HUDEP-2 (cell line): ENCODE measurements at regions not wholly inside any gene's neighbourhood (a gene's known extent, or its start where the extent isn't known, plus 50 kb on each side); places are given as distances from the start of the nearest gene placed in this dataset.
"Not testable (repeated sequence)": the region's sequence is repeated elsewhere in the genome, so short reads cannot be mapped to it uniquely, and the experiment has no call there.

Experiments used
- DNase-seq, 76 experiments: peaks; one replicate each; lab custom pipeline; 2025; ENCODE audit not compliant: unreplicated experiment in 76 of 76; lab: John Stamatoyannopoulos, UW

DNA sequence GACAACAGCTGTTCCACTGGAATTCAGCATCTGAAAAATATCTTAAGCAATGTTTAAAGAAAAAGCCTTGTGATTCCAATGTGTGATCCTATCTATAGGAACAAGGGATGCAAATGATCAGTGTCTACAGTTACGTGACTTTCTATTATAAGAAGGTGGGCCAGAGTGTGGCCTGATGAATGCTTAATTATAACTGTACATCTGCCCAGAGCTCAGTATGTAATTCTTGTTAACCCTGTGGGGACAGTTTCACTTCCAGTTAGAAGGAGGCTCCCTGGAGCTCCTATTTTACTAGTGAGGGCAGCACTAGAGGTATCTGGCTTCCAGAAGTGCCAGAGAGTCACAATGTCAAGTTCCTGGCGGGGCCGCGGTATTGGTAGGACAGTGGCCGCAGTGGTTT, 288.5 kb downstream of the USP46 start:
- DNase-seq = no peak

DNA sequence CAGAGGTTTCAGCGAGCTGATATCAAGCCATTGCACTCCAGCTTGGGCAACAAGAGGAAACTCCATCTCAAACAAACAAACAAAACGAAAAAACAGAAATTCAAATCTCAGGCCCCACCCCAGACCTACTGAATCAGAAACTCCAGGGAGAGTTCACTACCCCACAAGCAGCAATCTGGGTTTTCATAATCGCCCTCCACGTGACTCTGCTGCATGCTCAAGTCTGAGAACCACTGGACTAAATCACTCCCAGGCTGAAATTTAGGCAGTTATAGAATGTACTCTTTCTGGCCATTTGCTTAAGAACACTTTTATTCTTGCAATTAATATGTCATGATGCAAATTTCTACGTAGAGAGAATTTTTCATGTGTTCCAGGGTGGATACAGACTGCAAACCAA, 287.3 kb downstream of the USP46 start:
- DNase-seq = no peak

DNA sequence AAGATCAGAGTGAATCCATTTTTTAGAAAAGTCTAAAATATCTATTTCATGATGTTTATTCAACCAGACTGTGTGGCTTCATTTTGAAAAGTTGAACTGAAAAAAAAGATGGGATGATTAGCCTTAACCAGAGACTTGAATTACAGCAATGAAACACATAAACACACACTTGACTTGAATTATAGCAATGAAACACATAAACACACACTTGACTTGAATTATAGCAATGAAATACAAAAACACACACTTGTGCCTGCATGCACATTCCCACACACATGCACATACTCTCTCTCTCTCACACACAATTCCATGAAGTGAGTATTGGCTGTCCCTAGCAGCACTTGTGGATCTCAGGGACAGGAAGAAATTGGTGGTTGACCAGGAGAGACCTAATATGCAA, 286.8 kb downstream of the USP46 start:
- no peak for DNase-seq

DNA sequence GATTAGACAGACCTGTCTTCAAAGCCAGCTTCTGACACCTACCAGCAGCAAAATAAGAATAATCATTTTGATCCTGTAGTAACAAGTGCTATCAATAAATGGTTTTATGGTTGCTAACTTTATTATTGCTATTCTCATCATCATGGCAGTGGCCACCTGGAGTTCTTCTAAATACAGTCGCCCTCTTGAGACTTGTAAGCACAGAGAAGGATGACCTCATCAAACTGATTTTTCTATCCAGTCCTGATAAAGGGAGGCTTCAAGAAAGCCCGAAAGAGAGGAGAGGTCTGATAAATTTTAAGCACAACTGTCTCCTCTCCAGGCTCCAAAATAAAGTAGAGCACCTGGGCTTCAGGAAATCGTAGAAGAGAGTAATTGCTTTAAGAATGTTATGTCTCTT, 286.4 kb downstream of the USP46 start:
- no peak for DNase-seq

DNA sequence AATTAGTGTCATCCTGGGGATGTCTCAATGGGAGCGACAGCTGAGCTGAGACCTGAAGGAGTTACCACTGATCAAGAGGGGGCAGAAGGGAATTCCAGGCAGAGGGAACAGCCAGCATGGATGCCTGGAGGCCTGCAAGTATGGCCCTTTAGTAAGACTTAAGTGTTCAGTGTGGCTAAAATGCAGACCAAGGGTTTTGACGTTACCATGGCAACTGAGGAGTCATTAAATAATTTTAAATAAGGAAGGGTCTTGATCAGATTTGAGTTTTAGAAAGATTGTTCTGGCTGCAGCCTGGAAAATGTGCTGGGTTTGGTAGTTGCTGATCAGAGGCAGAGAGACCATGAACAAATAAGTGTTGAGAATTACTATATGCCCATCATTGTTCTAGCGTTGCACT, 285.5 kb downstream of the USP46 start:
- no peak for DNase-seq

DNA sequence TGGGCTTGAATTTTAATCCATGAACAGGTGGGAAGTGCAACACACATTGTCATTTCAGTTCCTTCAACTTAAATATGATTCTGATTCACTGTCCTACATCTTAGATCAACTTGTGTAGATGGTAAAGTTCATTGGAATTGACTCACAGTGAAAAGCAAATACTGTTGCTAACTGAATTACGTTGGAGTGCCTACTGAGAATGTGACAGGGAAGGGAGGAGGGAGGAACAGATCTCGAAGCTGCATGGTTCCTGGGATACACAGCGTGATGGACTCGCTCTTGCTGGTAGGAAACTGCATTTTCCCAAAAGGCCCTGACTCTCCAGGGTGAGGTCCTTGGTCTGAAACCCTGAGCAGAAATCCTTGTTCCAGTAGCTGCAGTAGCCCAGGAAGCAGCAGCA, 284.2 kb downstream of the USP46 start:
- no peak for DNase-seq

DNA sequence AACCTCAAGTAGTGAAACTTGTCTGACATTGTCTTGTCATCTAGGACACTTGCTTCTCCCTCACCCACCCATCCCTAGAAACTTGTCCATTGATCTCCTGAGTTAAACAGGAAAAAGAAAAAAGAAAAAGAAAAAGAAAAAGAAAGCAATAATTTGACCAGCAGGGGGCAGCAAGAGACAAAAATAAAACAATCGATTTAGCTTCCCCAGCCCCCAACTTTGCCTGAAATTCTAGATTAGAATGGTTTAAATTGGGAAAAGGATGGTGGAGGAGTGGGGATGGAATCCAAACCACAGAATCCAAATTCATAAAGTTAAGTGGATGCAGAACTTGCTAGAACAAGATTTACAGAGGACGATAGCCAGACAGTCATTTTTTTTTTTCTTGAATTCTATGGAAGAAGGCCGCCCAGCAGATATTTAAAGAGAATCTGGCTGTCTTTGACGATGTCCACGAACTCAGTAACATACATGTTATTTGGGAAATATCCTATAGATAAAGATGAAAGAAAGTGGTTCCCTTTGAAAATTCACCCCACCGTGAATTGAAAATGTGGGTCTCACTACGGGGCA, 282.9 kb downstream of the USP46 start:
- DNase-seq = peak in 22 of 76 experiments; percentile 1 to 43 (median 14)

DNA sequence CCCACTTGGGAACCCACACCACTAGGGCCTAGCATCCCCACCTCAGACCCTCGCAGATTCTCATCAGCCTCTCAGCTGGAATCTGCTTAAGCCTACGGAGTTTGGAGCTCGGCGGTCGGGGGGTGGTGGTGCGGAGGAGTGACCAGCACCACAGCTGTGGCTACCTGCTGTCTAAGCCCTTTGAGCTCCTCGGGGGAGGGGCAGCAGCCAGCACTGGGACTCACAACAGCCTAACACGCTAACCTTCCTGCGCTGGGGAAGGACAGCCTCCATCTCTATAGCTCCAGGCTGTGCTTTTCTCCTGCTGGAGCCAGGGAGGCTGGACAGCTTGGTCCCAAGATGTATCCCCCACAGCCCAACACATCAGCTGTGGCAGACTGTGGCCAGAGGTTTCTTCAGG, 281.5 kb downstream of the USP46 start:
- DNase-seq = no peak

DNA sequence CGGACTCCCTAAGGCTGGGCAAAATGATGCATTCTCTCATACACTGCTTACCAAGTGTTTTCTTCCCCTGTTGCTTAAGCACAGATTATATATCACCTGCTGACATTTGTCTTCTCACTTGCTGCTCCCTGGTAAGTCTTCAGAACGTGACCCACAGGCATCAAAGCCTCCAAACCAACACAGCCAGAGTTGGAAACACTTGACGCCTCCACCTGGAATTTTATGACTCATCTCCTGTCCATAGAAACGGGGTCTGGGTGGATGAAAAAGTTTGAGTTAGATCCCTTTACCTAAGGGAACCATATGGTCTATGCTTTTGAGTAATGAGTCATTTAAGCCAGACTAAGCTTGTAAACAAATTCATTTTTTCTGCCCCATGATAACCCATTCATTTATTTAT, 251.6 kb downstream of the USP46 start:
- peak in 1 of 76 experiments; percentile 0 for DNase-seq

DNA sequence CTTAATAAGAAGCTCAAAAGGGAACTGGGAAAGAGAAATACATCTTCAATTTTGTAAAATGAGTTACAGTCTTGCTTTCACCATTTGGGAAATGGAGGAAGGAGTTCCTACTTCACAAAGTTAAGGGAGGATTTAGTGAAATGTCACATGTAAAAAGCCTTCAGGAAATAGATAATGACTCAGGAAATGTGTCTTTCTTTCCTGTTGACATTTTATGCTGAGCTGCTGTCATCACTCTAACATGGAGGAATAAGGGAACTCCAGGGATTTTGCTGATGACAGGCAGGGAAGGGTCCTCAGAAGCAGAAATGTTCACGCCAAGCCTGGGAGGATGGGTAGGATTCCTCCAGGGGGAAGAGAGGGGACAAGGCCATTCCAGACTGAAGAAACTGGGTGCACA, 251.1 kb downstream of the USP46 start:
- no peak for DNase-seq

DNA sequence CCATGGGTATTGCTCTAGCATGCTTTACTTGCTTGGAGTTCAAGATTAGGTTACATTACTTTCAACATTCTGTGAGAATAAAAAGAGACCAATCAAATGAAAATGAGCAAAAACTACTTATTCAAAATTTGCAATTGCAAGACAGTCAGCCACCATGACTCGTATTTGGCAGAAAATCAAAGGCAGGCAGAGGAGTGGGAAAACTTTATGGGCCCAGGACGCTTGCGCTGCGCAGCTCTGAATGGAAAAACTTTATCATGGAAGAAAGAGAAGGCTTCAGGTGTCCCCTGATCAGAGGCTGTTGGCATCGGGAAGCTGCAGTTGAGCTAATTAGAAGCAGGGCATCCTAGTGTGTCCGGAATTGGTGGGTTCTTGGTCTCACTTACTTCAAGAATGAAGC, 250.6 kb downstream of the USP46 start:
- no peak for DNase-seq

DNA sequence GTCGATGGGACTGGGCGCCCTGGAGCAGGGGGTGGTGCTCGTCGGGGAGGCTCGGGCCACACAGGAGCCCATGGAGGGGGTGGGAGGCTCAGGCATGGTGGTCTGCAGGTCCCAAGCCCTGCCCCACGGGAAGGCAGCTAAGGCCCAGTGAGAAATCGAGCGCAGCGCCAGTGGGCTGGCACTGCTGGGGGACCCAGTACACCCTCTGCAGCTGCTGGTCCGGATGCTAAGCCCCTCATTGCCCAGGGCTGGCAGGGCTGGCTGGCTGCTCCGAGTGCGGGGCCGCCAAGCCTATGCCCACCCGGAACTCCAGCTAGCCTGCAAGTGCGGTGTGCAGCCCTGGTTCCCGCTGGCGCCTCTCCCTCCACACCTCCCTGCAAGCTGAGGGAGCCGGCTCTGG, 249.3 kb downstream of the USP46 start:
- not testable (repeated sequence) for DNase-seq

DNA sequence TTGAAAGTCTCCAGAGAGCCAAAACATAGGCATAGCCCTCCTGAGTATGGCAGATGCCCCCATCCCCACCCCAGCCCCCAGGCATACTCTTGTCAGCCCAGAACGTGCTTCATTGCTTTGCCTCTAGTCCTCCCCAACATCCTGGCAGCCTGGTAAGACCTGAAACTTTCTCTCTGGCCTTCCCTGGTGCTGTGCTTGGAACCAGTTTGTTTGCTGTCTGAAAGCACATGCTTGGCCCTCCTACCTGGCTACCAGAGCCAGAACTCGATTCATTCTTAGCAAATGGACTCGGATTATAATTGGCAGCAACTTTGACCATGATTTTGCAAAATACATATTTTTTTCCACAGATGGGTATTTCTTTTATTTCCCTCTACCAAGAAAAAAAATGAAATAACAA, 248.1 kb downstream of the USP46 start:
- DNase-seq = no peak

DNA sequence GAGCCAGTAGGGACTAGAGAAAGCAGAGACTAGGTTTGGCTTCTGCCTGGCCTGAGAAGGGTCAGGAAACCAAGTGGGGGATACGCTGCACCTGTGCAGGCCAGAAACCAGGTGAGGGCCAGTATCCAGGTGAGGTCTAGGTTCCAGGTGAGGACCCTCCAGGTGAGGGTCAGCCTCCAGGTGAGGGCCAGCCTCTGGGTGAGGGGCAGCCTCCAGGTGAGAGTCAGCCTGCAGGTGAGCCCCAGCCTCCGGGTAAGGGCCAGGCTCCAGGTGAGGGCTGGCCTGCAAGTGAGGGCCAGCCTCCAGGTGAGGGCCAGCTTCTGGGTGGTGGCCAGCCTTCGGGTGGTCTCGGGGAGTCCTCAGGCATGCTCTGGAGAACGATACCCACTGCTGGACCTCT, 238.8 kb downstream of the USP46 start:
- DNase-seq = no peak

DNA sequence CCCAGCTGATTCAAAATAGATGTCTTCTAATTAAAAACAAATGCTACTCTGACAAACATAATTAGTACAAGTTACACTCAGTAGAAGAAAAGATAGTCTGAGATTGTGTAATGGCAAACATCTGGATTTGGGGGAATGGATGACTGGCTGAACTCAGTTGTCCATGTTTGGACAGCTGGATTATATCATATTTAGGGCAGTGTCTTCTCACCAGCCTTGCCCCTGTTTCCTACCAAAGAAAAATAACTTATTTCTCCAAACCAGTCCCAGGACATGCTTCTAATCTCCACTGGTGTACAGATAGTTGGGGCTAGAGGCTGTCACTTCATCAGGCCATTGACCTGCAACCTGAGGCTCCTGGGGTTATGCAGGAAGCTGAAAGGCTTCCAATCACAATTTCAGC, 237.3 kb downstream of the USP46 start:
- DNase-seq = no peak

DNA sequence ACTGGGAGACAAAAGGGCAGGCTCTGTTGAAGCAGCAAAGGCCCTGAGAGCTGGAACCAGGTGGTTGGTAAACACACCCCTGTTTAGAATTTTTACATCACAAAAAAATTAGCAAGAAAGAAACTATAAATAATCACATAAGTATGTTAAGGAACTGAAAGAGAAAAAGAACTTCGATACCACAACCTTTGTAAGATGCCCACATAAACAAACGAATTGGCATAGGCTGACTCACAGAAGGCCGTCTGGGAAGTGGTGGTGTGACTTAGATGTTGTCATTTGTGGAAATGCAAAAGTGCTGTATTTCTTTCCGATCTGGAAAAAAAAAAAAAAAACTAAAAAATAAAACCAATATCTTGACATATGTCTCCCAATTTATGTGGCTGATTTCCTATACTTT, 235.1 kb downstream of the USP46 start:
- no peak for DNase-seq

DNA sequence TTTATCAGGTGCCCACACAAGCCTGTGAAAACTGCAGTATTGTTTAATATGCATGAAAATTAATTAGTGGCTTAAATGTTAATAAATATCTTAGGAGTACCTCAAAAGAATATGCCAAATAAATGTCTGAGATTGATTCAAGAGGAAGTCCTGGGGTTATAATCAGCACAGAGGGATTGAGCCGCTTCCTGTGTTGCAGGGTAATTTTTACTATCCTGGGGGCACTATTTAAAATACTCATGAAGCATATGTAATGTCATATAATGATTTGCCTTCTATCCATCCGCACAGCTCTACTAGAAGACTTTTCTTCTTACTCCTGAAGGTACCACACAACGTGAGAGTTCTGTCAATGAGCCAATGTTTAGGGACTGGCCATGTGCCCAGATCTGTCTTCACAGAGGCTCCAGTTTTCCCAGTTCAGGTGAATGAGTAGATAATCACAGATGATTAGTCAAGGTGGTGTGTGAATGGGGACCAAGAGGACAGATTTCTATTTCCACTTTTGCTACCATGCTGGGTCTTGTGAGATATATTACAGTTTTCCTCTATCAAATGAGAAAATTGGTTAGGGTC, 233.3 kb downstream of the USP46 start:
- DNase-seq = no peak

DNA sequence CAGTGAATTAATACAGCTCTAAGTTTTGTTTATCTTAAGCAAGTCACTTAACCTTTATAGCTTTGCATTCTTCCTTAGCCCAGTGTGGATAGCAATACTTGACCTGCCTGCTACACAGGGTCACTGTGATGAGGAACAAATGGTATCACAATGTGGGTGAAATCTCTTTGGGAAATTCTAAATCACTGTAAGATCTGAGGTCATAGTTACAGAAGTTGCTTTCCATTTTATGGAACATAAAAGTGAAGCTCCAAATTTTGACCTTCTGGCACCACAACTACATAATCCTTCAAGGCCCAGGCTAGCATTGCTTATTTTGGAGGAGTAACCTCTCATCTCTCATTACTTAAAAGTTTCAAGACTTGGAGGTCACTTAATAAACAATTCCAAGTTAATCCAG, 227.7 kb downstream of the USP46 start:
- DNase-seq = no peak

DNA sequence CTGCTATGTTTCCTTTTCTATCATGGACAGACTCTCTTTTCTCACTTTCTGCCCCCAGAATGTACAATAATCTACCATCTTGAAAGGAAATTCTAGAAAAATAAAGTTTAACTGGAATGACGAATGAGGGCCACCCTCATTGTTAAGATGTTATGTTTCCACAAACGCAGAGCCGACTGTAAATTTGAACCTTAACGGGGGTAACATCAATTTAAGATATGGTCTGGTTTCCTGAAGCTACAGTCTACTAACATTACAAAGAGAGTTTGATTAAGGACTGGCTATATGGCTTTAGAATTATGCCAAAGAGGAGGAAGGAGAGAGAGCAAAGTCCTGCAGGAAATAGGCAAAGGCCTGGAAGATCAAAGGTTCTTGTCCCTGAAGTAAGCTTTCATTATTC, 227.2 kb downstream of the USP46 start:
- no peak for DNase-seq

DNA sequence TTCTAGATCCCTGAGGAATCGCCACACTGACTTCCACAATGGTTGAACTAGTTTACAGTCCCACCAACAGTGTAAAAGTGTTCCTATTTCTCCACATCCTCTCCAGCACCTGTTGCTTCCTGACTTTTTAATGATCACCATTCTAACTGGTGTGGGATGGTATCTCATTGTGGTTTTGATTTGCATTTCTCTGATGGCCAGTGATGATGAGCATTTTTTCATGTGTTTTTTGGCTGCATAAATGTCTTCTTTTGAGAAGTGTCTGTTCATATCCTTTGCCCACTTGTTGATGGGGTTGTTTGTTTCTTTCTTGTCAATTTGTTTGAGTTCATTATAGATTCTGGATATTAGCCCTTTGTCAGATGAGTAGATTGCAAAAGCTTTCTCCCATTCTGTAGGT, 216.6 kb downstream of the USP46 start:
- DNase-seq = not testable (repeated sequence)

DNA sequence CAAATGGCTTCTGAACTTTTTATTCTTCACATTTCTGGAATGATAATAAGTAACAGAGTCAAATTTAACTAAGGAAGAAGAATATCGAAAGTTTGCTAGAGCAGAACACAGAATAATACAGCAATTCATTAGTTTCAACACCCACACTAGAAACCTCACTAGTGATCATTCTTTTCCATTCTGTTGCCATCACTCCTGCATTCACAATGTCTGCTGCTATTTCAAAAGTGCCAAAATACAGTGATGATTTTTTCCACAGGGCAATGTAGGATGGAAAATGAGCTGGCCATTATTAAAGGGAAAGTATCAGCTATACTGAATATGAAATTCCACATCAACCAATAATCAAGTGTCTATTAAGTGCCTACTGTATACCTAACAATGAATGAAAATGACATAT, 186.7 kb downstream of the USP46 start:
- DNase-seq = no peak

DNA sequence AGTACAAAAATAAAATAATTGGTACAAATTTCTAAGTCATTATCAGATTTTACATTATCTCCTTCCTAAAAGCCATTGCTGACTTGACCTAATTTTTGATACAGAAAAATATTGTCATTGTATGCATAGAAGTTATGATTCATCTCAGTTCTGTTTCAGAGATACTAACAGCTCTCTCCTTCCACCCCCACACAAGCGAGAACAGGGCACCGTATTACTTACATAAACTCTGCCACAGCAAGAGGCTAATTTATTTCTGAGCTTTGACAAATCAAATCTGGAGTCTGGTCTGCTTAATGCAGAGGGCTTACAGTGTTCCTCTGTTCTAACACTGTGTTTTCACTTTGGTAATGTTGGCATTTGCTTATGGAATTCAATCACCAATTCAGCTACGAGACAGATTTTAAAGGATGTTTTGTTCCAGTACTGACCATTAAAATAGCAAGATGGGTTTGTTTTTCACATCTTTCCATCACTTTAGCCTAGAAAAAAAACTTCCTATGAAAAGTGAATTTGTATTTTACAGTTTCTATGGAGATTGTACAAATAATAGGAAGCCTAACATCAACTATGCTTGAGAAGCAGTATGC, 181.8 kb downstream of the USP46 start:
- DNase-seq = no peak
